HCT116 (cell line): ENCODE measurements at regions not wholly inside any gene's neighbourhood (a gene's known extent, or its start where the extent isn't known, plus 50 kb on each side); places are given as distances from the start of the nearest gene placed in this dataset.

Source experiments
- ATAC-seq: fragments of 200-7000 bp; cut with Tn5 transposase; 2 replicates; pipeline ENCODE4 v1.9.1; 2020; ENCODE audit warnings: mild to moderate bottlenecking, moderate library complexity
- BruUV-seq: library from RNA; stranded (reverse); fragments of 400-500 nt; replicated peaks from 2 replicates; lab custom pipeline; 2021; lab: Mats Ljungman, UMichigan
- CTCF ChIA-PET: fragments of 300-600 bp; sonication (Branson Sonifier 250); formaldehyde crosslinking; loops from one replicate; lab custom pipeline; 2021; ENCODE audit warnings: antibody characterized with exemption; lab: Charles Lee
- POLR2A ChIA-PET: fragments of 300-600, 350-600 bp; sonication (Branson Sonifier 250); formaldehyde crosslinking; loops from one replicate; lab custom pipeline; 2021; ENCODE audit warnings: antibody characterized with exemption; lab: Charles Lee
- RAD21 ChIA-PET, 2 experiments: fragments of 300-600 bp; sonication (Branson Sonifier 250); formaldehyde crosslinking; loops; one replicate each; lab custom pipeline; 2023; ENCODE audit warnings: low total read pairs in 2 of 2; ENCODE audit not compliant: uncharacterized antibody in 2 of 2, unreplicated experiment in 2 of 2, low non-redundant PET in 1 of 2; lab: Charles Lee
- DNase-seq: peaks from one replicate; pipeline ENCODE4 v3.0.0-alpha.2; 2010; ENCODE audit warnings: low read depth, low spot score
- H2AFZ ChIP-seq: fragments of 200-600 bp; shearing (Covaris generic), sonication (generic); 2 replicates; pipeline ENCODE4 v1.6.1; 2017; ENCODE audit warnings: low read depth, mixed run types, mixed read lengths, antibody characterized with exemption, low read length; ENCODE audit not compliant: poor library complexity, severe bottlenecking
- H3K27ac ChIP-seq: 2 replicates; pipeline ENCODE4 v1.5.1; 2012; ENCODE audit warnings: low read depth, low read length
- H3K27me3 ChIP-seq: fragments of 200-600 bp; sonication (generic); 2 replicates; pipeline ENCODE4 v1.6.1; 2016; ENCODE audit warnings: mixed run types, low read length, mixed read lengths; ENCODE audit not compliant: insufficient read depth
- H3K36me3 ChIP-seq, 2 experiments: fragments of 200-500 bp in 1 of 2; fragments of 200-600 bp in 1 of 2; sonication (Bioruptor generic) in 1 of 2; sonication (generic) in 1 of 2; 2 replicates each; pipeline versions ENCODE4 v1.5.1 to v1.6.1; 2014 to 2016; ENCODE audit warnings: low read length in 2 of 2, inconsistent platforms in 1 of 2, mixed read lengths in 1 of 2, mixed run types in 1 of 2; ENCODE audit not compliant: insufficient read depth in 2 of 2, control insufficient read depth in 1 of 2
- H3K4me1 ChIP-seq, 2 experiments: fragments of 200-600 bp in 1 of 2; sonication (generic) in 1 of 2; 2 replicates each; pipeline versions ENCODE4 v1.5.1 to v1.6.1; 2012 to 2017; ENCODE audit warnings: low read length in 2 of 2, inconsistent platforms in 1 of 2, mild to moderate bottlenecking in 1 of 2, mixed read lengths in 1 of 2, mixed run types in 1 of 2, moderate library complexity in 1 of 2; ENCODE audit not compliant: insufficient read depth in 2 of 2, control insufficient read depth in 1 of 2
- H3K4me2 ChIP-seq: fragments of 200-600 bp; sonication (generic); 2 replicates; pipeline ENCODE4 v1.6.1; 2017; ENCODE audit warnings: mixed run types, low read length, mixed read lengths
- H3K4me3 ChIP-seq, 2 experiments: fragments of 200-600 bp in 1 of 2; sonication (generic) in 1 of 2; replicated peaks in 1 of 2; 2 replicates each; pipeline ENCODE4 v1.5.1; 2011 to 2016; ENCODE audit warnings: low read length in 2 of 2, control low read depth in 1 of 2, low read depth in 1 of 2, mild to moderate bottlenecking in 1 of 2, mixed read lengths in 1 of 2, mixed run types in 1 of 2
- H3K79me2 ChIP-seq: fragments of 200-600 bp; sonication (generic); 2 replicates; pipeline ENCODE4 v1.6.1; 2017; ENCODE audit warnings: mild to moderate bottlenecking, mixed run types, low read length, moderate library complexity, mixed read lengths; ENCODE audit not compliant: insufficient read depth
- H3K9ac ChIP-seq: fragments of 200-600 bp; sonication (generic); 2 replicates; pipeline ENCODE4 v1.6.1; 2016; ENCODE audit warnings: low read length, mixed read lengths
- H3K9me2 ChIP-seq: fragments of 200-600 bp; sonication (generic), shearing (Covaris generic); 2 replicates; pipeline ENCODE4 v1.6.1; 2017; ENCODE audit warnings: mixed run types, mild to moderate bottlenecking, moderate library complexity; ENCODE audit not compliant: insufficient read depth
- H3K9me3 ChIP-seq, 2 experiments: fragments of 200-500 bp in 1 of 2; fragments of 200-600 bp in 1 of 2; sonication (Bioruptor generic) in 1 of 2; sonication (generic) in 1 of 2; 2 replicates each; pipeline ENCODE4 v1.6.1; 2014 to 2017; ENCODE audit warnings: low read length in 2 of 2, mixed read lengths in 2 of 2, inconsistent platforms in 1 of 2, low read depth in 1 of 2, mild to moderate bottlenecking in 1 of 2, mixed run types in 1 of 2, moderate library complexity in 1 of 2; ENCODE audit not compliant: control insufficient read depth in 1 of 2, insufficient read depth in 1 of 2
- H4K20me1 ChIP-seq: fragments of 200-600 bp; sonication (generic), shearing (Covaris generic); 2 replicates; pipeline ENCODE4 v1.6.1; 2017; ENCODE audit warnings: mixed run types, mild to moderate bottlenecking, moderate library complexity; ENCODE audit not compliant: insufficient read depth
- CEBPB ChIP-seq: IDR thresholded peaks from 2 replicates; pipeline ENCODE4 v1.6.1; 2012; ENCODE audit warnings: low read depth
- EGR1 ChIP-seq: IDR thresholded peaks from 2 replicates; pipeline ENCODE4 v1.6.1; 2012; ENCODE audit warnings: low read depth
- EZH2 ChIP-seq: fragments of 200-600 bp; sonication (generic); IDR thresholded peaks from 2 replicates; pipeline ENCODE4 v1.6.1; 2017; ENCODE audit warnings: antibody characterized with exemption, mixed run types
- EZH2phosphoT487 ChIP-seq: fragments of 200-600 bp; IDR thresholded peaks from 2 replicates; pipeline ENCODE4 v1.6.1; 2018; ENCODE audit warnings: antibody characterized with exemption, borderline replicate concordance
- POLR2A ChIP-seq: IDR thresholded peaks from 2 replicates; pipeline ENCODE4 v1.7.0; 2011; ENCODE audit warnings: borderline replicate concordance; ENCODE audit not compliant: insufficient read depth, insufficient read length; ENCODE audit errors: extremely low read depth
- POLR2AphosphoS5 ChIP-seq: IDR thresholded peaks from 2 replicates; pipeline ENCODE4 v1.6.1; 2011; ENCODE audit warnings: mild to moderate bottlenecking, low read depth, low read length, moderate library complexity
- RAD21 ChIP-seq: IDR thresholded peaks from 2 replicates; pipeline ENCODE4 v1.6.1; 2012; ENCODE audit warnings: low read depth, mild to moderate bottlenecking
- REST ChIP-seq: IDR thresholded peaks from 2 replicates; pipeline ENCODE4 v1.6.1; 2012; ENCODE audit warnings: low read depth
- SP1 ChIP-seq: IDR thresholded peaks from 2 replicates; pipeline ENCODE4 v1.6.1; 2012; ENCODE audit warnings: low read depth
- TCF7L2 ChIP-seq: IDR thresholded peaks from 2 replicates; pipeline ENCODE4 v1.7.0; 2011; ENCODE audit warnings: borderline replicate concordance, inconsistent platforms; ENCODE audit not compliant: insufficient read depth, insufficient read length; ENCODE audit errors: extremely low read depth
- YY1 ChIP-seq: IDR thresholded peaks from 2 replicates; pipeline ENCODE4 v1.6.1; 2011; ENCODE audit warnings: low read length, low read depth, moderate library complexity, mild to moderate bottlenecking; ENCODE audit not compliant: insufficient replicate concordance; ENCODE audit errors: extremely low read depth
- ZBTB33 ChIP-seq: IDR thresholded peaks from 2 replicates; pipeline ENCODE4 v1.6.1; 2011; ENCODE audit warnings: mild to moderate bottlenecking, low read length, moderate library complexity; ENCODE audit not compliant: insufficient replicate concordance; ENCODE audit errors: extremely low read depth
- ZFX ChIP-seq: fragments of 450-650 bp; IDR thresholded peaks from 2 replicates; pipeline ENCODE4 v1.6.1; 2017
- ZNF274 ChIP-seq: fragments of 200-500 bp; sonication (Bioruptor generic); IDR thresholded peaks from 2 replicates; pipeline ENCODE4 v1.6.1; 2014; ENCODE audit warnings: mild to moderate bottlenecking, low read depth, low read length, inconsistent platforms
- intact Hi-C: fragments of 100-400 bp; cut with micrococcal nuclease; formaldehyde crosslinking; loops from 2 replicates; pipeline ENCODE4 v1.10.0; 2022

- Histone ChIP-seq H3K4me1 (peaks cover 7 to 24% of the 10 kb centered on the region in 2 experiments), H3K9ac (no peak overlapping the region), H3K9me2 (no peaks in the 10 kb centered on the region), H3K27me3 (no peaks in the 10 kb centered on the region), H3K9me3 (no peaks in the 10 kb centered on the region), H2AFZ (no peak overlapping the region), H4K20me1 (no peaks in the 10 kb centered on the region), H3K4me3 (no peak overlapping the region), H3K36me3 (no peaks in the 10 kb centered on the region), H3K4me2 (no peak overlapping the region), H3K79me2 (no peaks in the 10 kb centered on the region), H3K27ac (no peak overlapping the region)
- POLR2A ChIA-PET = no interaction called here
- TF ChIP-seq ZNF274 = no peak
- TF ChIP-seq POLR2A = no peak
- TF ChIP-seq CEBPB = no peak
- no peak for TF ChIP-seq SP1
- TF ChIP-seq EZH2phosphoT487 = no peak
- no peak for TF ChIP-seq EZH2
- TF ChIP-seq ZBTB33 = no peak
- no peak for TF ChIP-seq EGR1
- TF ChIP-seq TCF7L2 = no peak
- TF ChIP-seq REST = no peak
- no peak for TF ChIP-seq YY1
- no peak for TF ChIP-seq POLR2AphosphoS5
- TF ChIP-seq RAD21 = no peak
- no peak for TF ChIP-seq ZFX
- RAD21 ChIA-PET = no interaction called here
- CTCF ChIA-PET = no interaction called here
- BruUV-seq = no TSS peak
- ATAC-seq = no peak
- no peak for DNase-seq
- intact Hi-C loops = no loop called here
Observed at GRCh38 chr6:90374201-90374600, 77.6 kb upstream of the BACH2 start.
